NCI-H1930 (cell line): ENCODE measurements at regions not wholly inside any gene's neighbourhood (a gene's known extent, or its start where the extent isn't known, plus 50 kb on each side); places are given as distances from the start of the nearest gene placed in this dataset.

Experiments
- DNase-seq, 2 experiments: peaks; one replicate each; lab custom pipeline; 2025; lab: John Stamatoyannopoulos, UW

DNA sequence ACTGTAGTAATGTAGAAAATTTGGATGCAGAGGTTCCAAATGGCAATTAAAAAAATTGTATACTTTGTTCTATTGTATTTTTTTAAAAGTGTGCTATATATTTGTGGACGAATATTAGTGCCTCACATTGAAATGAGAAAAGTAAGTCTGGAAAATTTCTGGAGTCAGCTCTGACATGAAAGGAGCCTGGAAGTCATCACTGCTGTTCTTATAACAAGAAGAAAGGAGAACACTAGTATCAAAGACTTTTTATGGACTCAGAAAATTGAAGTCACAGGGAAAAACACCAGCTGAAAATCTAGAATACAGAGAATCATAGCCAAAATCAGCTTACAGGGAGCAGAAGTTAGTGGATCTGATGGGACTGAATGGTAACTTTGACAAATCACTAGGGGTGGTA, 1450.7 kb upstream of the SPRY2 start:
- DNase-seq = no peak

DNA sequence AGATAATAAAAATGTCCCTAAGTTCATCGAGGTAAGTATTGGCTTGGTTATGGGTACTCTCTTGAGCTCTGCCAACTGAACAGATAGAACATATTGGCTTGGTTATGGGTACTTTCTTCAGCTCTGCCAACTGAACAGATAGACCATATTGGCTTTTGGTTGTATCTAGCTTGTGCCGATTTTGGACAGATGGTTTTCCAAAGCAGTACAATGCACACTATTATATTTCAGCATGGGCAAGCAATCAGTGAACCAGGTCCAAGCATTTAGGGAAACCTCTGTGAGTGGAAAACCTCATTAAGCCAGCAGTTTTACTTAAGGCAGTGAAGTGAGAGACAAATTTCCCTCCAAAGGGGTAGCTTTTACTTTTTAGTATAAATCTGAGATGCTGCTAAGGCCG, 1440.5 kb upstream of the SPRY2 start:
- DNase-seq = no peak

DNA sequence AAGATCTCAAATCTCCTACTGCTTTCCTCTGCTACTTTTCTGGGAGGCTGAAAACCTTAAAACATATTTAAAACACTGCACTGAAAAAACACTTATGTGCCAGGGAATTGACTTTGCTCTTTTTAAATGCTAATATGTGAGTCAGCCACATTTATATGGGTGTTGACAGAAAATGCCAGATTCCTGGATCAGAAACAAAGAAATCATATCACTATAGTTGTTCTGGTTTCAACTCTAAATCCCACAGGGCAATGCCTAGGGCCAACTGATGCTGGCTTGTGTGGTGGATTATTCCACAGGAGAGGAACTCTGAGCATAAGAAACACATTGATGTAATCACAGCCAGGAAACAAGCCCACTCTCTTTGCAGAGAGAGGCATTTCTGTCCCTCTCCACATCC, 1439.0 kb upstream of the SPRY2 start:
- DNase-seq = no peak

DNA sequence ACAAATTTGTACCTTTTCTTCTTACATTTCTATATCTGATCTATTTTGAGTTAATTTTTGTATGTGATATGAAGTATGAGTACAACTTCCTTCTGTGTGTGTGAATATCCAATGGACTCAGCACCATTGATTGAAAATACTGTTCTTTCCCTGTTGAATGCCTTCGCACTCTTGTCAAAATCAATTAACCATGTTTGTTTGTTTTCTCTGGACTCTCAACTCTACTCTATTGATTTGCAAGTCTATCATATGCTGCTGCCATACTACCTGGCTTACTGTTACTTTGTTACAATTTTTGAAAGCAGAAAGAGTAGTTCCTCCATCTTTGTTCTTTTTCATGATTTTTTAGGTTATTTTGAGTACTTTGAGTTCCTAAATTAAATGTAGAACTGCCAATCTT, 1437.4 kb upstream of the SPRY2 start:
- no peak for DNase-seq

DNA sequence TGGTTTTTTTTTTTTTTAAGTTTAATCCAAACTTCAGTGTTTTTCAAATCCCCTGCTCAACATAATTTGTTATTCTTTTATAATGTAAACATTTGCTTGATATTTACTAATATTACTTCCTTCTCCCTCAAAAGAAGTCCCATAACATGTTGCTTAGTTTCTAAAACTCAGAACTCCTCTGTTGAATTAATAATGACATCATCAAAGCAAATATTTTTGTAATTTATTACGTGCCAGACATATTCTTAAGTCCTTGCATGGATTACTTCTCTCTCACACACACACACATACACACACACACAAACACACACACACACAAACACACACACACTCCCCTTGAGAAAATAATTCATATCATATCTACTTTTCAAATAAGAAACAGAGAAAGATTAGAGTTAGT, 1432.3 kb upstream of the SPRY2 start:
- DNase-seq = no peak

DNA sequence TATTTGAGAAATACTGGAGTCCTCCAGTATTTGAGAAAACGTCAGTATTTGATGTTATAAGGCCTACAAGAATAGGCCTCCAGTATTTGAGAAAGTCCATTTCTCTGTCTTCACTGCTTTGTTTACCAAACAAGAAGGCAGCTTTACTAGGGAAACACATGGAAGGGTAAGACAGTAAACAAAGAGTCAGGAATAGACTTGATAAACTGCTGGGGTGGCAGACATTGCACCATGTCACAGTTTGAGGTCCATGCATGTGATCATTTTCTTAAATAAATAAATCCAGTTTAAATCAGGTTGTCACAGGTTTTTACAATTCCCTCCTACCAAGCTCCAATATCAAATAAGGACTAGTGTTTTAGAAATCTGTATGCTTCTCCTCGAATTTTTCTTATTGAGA, 1431.0 kb upstream of the SPRY2 start:
- DNase-seq = no peak

DNA sequence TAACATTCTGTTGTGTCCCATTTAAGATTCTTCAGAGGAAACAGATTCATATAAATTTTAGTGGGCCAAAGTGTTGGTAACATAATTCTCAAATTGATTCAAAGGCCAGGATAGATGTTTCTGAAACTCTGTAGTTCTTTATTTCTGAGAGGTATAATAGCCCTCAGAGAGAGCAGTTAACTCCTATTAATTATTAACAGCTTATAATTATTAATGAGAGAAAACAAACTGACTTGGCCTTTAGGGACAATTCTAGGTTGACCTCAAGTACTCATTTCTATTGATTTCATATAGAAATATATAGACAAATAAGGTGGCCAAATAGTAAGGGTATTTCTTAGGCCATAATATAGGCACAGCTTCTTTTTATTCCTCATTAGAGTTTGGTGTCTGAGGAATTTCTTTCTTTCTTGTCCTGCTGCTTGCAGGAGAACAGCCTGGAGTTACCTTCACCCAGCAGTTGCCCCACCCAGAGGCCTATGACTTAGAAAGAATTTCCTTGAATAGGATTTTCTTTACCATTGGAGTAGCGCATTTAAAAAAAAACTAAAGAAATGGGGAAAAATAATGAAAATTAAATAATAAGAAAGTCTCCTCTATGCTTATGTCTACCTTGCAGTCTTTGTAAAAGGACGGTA, 1430.1 kb upstream of the SPRY2 start:
- no peak for DNase-seq

DNA sequence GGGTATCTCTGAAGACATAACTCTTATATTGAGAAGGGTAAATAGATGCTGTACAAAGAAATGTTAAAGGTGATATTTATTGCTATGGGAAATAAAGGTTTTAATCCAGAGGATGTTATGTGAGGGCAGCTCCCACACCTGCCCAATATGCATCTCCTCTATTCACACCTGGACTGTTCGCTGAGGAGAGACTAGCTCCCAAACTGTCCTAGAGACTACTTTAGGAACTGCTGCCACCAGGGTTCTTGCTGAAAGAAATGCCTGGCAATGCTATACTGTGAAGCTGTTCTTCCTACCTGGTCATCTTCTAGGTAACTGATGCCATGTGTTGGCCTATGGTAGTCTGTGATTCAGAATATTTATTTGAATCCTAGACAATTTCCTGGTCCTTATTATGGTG, 1421.5 kb upstream of the SPRY2 start:
- DNase-seq = no peak

DNA sequence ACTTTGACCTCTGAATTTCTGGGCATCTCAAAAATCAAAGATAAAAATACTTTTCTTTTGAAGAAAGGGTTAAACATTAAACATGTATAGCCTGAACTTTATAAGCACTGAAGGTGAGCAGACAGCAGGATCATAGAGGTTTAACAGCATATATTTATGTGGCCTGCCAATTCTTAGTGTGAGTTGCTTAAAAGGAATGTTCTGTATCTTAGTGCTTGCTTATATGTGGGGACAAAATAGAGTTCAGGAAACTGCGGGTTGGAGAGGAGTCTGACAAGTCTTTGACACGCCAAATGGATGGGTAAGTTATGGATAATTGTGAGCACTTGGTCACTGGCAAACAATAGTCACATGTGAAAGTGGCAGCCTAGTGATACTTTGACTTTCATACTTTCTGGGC, 1419.4 kb upstream of the SPRY2 start:
- no peak for DNase-seq

DNA sequence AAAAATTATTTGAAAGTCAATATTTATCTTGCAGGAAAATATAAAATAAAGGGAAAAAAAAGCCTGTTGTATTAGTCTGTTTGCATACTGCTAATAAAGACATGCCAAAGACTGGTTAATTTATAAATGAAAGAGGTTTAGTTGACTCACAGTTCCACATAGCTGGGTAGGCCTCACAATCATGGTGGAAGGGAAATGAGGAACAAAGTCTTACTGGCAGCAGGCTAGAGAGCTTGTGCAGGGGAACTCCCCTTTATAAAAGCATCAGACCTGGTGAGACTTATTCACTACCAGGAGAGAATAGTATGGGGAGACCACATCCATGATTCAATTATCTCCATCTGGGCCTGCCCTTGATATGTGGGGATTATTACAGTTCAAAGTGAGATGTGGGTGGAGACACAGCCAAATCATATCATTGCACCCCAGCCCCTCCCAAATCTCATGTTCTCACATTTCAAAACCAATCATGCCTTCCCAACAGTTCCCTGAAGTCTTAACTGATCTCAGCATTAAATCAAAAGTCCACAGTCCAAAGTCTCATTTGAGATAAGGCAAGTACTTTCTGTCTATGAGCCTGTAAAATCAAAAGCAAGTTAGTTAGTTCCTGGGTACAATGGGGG, 1416.5 kb upstream of the SPRY2 start:
- DNase-seq = no peak

DNA sequence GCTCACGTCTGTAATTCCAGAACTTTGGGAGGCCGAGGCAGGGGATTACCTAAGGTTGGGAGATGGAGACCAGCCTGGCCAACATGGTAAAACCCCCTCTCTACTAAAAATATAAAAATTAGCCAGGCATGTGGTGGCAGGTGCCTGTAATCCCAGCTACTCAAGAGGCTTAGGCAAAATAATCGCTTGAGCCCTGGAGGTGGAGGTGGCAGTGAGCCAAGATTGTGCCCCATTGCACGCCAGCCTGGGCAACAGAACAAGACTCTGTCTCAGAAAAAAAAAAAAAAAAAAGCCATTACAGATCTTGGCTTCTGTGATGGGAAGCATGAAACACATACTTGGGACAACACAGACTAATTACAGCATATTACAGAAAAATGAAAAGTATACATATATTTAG, 1404.5 kb upstream of the SPRY2 start:
- DNase-seq = no peak

DNA sequence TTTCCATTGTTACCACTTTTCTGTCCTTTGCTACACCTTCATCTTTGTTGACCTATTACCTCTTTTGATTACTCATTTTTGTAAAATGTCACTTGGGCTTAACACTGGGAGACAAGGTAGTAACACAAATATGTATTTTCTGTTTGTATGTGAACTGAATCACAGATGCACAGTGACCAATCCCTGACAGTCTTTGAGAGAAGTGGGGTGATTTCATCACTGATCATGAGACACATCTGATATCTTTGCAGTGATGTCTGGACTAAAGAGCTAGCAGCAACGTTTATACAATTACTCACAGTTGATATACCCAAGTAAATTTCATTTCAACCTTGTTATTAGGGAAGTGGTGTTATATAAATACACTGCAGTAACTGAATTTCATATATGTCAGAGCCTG, 1397.4 kb upstream of the SPRY2 start:
- no peak for DNase-seq

DNA sequence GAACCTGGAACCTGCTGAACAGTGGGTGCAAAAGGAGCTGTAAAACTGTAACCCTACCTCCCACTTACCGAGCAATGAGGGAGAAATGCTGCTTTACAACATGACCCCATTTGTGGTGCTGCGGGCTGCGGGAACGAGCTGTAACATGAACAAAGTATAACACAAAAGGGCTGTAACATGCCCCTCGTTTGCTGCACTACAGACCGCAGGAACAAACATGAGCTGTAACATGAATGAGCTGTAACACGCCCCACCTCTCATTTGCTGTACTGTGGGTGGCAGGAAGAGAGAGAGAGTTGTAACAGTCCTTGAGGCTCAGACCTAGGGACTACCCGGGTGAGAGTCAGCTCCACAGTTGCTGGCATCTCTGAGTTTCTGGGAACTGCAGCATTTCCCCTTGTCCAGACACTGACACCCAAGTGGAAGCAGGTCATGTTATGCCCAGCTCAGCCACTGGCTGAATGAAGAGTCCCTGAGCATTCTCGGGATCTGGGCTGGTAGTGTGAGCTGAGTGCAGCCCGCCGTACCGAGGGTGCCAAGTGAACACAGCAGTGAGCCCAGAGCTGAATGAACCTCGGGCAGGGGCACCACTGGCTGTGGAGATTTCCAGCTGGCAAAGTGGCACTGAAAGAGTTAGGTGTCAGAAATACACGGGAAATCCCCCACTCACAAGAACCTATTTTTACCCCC, 1385.3 kb upstream of the SPRY2 start:
- DNase-seq = no peak

DNA sequence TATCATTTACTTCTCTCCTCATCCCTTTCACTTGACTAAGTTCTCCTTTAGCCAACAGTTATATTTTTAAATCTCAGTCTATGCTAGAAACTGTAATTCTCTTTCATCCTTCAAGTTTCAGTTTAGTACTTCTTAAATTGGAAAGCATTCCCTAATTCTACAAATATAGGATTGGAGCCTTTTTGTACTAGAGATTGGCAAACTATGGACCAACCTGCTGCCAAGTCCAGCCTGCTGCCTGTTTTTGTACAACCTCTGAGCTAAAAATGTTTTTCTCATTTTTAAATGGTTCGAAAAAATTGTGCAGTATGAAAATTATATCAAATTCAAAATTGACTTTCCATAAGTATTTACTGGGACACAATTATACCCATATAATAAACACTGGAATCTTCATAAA, 1381.5 kb upstream of the SPRY2 start:
- DNase-seq = no peak

DNA sequence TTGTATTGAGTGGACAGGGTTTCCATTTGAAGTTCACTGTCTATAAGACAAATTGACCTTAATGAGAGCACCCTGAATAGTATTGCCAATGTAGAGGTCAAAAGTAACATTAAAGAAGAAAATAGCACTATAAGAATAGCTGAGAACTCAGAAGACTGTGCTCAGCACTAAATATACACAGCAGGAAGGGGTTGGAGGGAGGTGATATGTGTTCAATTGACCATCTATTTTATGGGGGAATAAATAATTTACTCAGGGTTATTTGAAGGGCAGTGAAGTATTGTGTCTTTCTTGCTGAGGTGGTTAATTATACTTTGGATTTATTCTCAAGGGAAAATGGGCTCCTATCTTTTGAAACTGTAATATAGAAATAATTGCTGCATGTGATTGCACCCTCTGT, 1380.5 kb upstream of the SPRY2 start:
- no peak for DNase-seq

DNA sequence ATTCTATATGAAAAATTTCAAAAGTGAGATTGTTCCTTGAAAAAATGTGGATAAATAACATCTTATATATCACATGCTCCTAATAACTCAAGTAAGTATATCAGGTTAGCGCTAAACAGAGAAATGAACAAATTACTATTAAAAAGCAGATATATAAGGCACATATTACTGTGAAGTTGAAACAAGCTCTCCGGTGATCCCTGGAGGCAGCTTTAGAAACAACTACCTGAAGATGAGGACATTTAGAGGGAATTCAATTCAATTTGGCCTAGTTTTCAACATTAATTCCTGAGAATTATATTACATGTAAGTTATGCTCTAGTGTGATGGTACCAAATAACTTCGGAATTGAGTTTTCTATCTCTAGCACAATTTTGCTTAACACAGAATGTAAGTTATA, 1373.6 kb upstream of the SPRY2 start:
- no peak for DNase-seq

DNA sequence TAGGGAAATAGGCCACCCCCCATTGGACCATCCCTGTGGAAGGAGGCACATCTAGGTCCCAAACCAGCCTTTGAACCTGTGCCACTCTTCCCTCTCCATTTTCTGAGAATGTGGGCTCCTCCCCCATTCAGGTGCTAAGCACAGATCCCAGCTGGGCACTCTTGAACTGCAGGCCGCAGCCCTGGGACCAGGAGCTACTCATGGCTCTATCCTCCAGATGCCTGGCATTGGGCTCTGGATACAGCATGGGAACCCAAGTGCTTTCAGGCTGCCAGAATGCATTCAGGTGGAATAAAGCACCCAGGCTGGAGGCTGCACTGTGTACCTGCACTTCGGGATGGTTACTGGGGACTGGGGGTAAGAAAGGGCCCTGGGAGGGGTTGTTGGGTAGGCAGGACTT, 1372.3 kb upstream of the SPRY2 start:
- DNase-seq = no peak

DNA sequence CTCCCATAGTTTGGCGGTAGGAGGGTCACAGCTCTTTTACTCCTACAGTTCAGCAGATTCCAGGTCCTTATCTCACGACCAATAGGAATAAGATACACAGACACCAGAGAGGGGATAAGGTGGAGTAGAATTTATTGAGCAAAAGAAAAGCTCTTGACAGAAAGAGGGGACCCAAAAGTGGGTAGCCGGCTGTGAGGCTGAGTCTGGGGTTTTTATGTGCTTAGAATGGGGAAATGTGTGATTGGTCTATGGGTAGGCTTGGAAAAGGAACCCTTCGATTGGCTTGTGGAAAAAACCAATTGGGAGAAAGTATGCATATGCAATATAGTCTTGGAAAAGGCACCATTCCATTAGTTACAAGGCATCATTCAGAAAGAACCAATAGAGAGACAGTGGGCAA, 1356.9 kb upstream of the SPRY2 start:
- DNase-seq = no peak

DNA sequence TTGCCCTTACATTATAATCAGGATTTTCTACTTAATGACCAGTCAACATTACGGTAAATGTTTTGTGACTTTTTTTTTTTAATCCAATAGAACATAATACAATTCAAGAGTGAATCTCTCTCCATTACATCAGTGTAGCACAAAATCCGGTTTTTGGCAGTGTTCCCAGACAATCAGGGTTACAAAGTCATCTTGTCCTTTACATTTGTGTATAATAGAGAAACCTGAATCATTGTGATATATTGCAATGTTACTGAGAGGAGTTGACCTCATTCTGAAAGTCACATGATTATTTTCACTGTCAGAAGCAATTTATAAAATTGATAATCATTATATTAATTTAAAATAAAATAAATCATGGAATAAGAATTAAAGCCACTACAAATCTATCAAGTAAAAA, 1346.0 kb upstream of the SPRY2 start:
- DNase-seq = no peak

DNA sequence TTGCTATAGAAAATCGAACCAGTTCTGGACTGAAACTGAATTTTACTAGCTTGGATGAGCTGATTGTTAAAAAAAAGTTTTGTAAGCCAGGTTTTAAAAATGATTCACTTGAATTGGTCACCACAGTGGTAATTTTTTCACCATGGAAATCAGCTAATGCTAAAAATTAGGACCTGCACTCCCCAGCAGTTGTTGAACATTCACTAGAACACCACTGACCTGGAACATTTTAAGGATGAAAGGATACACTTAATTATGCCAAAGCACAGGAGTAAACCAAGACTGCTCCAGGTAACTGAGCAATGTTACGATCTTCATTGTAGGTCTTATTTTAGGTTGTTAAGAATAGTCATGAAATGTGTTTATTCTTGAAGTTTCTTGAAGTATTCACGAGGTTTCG, 1342.6 kb upstream of the SPRY2 start:
- DNase-seq = no peak

DNA sequence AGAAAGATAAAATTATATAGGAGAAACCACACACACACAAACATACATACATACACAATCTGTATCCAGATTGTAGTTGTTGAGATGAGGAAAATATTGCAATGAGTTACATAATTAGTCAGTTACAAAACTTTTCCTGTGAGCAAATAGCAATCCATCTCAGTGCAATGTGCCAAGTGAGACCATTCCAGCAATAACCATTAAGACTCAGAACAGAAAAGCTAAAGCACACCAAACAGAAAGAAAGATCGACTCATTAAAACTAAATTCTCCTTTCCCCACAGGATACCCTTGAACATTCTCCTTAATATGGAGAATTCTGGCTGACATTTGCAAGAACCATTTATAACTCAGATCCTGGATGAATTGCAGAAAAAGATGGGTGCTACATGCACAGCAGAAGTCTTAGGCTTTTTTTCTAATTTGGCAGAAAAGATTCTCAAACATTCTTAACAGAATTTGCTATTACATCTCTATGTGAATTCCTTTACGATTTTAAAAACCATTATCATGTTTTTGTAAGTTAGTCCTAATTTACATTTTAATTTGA, 1341.2 kb upstream of the SPRY2 start:
- DNase-seq = no peak

DNA sequence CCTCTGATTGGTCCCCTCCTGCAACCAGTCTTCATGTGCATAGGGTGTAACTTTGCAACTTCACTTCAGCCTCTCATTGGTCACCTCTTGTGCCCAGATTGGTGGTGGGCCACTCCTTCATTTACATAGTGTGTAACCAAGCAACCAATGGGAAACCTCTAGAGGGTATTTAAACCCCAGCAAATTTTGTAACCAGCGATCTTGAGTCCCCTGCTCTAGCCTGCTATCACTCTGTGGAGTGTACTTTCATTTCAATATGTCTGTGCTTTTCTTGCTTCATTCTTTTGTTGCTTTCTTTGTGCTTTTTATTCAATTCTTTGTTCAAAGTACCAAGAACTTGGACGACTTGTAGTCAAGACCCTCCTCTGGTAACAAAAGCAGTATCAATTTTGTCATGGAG, 1336.9 kb upstream of the SPRY2 start:
- no peak for DNase-seq

DNA sequence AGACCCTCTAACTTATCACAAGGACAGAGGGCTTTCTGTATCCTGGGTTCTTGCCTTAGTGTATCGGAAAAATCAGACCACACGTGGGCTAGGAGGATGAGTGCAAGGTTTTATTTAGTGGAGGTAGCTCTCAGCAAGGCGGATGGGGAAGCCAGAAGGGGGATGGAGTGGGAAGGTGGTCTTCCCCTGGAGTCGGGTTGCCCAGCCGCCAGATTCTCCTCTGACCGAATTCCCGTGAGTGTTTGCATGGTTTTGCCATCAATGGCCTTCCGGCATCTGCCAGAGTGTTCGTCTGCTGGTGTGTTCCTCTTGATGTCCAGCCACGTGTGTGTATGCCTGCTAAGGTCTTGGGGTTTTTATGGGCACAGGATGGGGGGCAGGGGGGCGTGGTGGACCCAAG, 1335.1 kb upstream of the SPRY2 start:
- DNase-seq = no peak

DNA sequence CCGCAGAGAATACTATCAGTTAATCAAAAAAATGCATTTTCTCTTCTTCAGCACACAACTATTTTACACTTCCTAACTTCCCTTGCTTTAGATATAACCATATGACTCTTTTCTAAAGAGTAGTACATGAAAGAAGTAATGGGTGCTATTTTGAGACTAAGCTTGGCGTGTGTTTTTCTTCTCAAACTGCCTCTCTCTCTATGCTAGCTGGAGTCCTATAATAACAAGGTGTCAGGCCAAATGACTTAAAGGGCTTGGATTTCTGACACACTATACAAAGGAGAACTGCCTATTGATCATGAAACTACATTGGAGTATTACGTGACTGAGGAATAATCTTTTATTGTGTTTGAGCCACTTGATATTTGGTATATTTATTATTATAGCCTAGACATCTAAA, 1330.1 kb upstream of the SPRY2 start:
- no peak for DNase-seq
